ENCODE measurements at regions not wholly inside any gene's neighbourhood (a gene's known extent, or its start where the extent isn't known, plus 50 kb on each side); places are given as distances from the start of the nearest gene placed in this dataset.

DNA sequence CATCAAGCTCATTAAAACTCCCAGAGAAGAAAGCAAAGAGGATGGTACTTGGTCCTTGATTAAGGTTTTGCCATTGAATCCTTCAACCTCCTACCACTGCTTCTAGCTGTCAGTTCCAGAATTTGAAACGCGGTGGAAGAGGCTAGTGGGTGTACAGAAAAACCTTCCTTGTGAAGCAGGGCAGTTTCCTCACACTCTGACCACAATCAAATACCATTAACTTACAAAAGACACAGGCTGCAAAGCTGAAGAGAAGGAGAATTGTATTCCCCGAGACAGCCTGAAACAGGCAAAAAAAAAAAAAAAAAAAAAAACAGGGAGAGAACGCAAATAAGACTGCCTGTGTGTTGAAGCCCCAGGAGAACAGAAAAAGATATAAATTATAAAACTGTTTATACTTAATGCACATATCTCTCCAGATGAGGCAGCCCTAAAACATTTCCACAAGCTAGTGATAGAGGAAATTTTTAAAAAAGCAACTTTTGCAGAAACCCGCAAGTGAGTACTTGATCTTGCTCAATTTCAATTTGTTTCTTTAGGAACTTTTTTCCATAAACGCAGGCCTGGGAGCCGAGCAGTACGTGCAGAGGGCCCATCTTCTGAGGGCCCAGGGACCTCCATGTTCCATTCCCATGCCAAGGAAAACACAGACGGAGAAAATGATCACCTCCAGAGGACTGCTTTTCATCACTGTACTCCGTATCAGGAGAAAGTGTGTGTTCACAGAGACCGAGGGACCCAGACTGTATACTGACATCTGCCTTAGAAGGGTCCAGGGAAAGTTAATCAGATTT is 218.7 kb upstream of the BLID start:
- no peak for DNase-seq (ENCODE audit: low read depth)
- no peak overlapping the region for H3K4me3 ChIP-seq (ENCODE audit: low read depth, low read length)

DNA sequence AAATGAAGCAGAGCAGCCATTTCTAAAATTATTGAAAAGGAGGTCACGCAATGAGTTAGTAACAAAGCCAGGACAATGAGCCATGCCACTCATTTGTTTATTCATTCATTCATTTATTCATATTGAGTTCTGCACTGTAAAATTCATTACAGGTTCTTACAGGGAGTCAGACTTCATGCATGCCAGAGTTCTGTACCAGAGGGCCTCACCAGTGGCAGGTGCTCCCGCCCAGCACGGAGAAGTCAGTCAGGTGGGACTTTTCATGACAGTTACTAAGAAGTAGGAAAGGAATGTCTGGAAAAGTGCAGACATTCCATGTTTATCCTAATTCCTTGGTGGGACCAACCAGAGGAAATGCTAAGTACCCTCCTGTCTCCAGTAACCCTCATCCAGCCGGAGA is 217.5 kb upstream of the BLID start:
- no peak overlapping the region for H3K4me3 ChIP-seq (ENCODE audit: low read depth, low read length)
- no peak for DNase-seq (ENCODE audit: low read depth)

DNA sequence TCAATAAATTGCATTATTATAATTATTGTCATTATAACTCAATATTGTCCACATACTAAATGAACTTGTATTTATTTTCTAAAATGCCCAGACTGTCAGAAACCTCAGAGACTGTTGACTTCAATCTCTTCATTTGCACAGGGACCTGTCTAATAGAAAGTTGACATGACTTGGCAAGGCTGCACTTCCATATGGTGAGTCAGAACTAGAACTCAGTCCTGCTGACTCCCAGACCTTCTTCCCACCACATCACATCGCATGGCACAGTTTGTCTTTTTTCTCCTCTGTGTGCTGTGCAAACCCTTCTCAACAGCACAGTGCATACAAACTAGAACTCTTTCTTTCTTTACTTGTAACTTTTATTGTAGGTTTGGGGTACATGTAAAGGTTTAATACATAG is 215.1 kb upstream of the BLID start:
- no peak for DNase-seq (ENCODE audit: low read depth)
- no peak overlapping the region for H3K4me3 ChIP-seq (ENCODE audit: low read depth, low read length)

DNA sequence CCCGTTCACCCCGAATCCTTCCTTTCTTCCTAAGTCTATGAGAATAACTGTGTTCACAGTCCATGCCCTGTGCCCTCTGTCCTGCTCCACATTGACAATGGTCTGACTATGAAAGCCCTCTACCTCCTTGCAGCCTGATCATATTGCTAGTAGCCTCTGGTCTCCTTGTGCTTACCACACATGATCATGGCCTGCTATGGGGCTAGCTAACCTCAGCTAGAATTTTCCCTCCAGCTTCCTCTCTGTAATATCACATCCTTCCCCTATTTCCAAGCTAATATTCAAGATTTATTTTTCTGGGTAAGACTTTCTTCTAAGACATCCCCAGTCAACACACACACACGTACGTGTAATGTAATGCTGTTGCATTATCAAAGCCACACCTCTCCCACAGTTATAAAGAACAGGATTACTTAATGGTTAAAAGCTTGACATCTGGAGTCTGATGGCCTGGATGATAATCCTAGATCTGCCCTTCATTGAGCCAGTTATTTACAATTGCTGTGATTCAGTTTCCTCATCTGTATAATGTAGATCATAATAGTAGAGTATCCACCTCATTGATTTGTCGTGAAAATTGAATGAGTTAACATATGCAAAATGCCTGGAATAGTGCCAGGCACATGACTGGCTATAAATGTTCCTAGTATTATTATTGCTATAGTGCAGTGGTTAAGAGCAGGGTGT is 214.4 kb upstream of the BLID start:
- no peak for DNase-seq (ENCODE audit: low read depth)
- no peak overlapping the region for H3K4me3 ChIP-seq (ENCODE audit: low read depth, low read length)

DNA sequence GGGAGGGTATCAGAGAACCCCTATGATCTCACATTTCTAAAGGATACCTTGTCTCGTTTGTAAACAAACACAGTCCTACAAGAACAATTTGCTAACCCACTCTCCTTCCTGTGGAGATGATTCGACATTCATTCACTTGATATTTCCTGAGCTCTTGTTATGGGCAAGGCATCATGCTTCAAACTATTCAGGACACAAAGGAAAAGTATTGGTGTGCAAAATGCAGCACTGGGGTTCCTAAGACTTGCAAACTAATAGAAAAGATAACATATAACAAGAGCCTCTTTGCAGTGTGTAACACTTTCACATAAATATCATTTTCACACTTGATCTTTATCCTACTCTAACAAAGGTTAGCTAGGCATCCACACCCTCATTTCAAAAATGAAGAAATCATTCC is 211.5 kb upstream of the BLID start:
- H3K4me3 ChIP-seq (ENCODE audit: low read depth, low read length) = no peak overlapping the region
- no peak for DNase-seq (ENCODE audit: low read depth)

DNA sequence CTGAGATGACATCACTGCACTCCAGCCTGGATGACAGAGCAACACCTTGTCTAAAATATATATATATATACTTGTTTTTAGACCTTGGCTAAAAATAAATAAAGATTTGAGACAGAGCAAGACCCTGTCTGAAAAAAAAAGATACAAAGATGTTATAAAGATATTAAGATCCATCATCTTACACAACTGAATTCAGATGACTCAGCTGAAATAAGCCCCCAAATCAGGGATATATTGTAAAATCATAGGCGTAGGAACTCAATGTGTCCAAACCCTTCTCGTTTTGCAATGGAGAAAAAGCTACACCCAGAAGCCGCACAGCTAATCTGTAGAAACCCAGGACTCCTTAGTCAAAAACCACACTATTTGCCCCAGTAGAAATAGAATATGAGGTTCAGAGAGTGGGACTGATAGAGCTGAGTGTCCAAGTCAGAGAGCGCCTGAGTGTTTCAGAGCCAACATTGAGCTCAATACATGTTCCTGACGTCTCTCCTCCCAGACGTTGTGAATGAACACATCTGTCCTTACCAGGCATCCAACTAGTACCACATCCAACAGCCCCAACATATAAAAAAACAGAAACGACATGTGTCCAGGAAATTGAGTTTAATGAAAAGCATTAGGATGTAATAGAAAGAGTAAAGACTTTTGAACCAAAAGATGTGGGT is 207.9 kb upstream of the BLID start:
- no peak for DNase-seq (ENCODE audit: low read depth)
- no peak overlapping the region for H3K4me3 ChIP-seq (ENCODE audit: low read depth, low read length)

DNA sequence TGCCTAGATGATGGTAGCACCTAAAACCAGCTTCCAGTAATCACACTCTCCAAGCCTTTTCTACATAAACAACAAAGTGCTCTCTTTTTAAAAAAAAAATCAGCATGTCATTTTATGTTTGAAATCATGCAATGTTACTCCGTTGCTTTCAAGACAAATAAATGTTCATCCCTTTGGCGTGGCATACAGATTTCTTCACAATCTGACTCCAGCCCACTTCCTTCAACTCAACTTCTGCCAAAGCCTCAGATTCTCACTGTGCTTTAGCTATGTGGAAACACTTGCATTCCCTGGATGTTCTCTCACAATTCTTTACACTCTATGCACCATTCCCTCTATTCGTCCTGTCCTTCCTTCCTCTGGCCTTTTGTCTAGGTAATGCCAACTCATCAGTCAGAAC is 206.3 kb upstream of the BLID start:
- H3K4me3 ChIP-seq (ENCODE audit: low read depth, low read length) = no peak overlapping the region
- no peak for DNase-seq (ENCODE audit: low read depth)

DNA sequence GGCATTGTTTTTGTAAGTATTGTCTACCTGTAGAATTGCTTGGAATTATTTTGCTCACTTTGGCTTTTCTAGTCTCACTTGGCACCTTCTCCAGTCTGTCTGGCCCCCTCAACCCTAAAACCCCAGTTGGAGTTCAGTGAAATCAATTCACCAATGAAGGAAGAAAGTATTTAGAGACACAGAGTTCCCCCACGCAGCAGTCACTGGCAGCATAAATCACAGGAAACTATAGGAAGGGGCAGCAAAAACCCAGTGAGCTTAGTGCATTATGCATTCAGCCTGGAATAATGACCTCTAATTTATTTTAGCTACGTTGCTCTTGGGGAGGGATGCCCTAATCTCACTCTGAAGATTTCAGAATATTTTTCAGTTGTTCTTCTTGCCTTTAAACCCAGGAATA is 204.7 kb upstream of the BLID start:
- no peak overlapping the region for H3K4me3 ChIP-seq (ENCODE audit: low read depth, low read length)
- DNase-seq (ENCODE audit: low read depth) = no peak

DNA sequence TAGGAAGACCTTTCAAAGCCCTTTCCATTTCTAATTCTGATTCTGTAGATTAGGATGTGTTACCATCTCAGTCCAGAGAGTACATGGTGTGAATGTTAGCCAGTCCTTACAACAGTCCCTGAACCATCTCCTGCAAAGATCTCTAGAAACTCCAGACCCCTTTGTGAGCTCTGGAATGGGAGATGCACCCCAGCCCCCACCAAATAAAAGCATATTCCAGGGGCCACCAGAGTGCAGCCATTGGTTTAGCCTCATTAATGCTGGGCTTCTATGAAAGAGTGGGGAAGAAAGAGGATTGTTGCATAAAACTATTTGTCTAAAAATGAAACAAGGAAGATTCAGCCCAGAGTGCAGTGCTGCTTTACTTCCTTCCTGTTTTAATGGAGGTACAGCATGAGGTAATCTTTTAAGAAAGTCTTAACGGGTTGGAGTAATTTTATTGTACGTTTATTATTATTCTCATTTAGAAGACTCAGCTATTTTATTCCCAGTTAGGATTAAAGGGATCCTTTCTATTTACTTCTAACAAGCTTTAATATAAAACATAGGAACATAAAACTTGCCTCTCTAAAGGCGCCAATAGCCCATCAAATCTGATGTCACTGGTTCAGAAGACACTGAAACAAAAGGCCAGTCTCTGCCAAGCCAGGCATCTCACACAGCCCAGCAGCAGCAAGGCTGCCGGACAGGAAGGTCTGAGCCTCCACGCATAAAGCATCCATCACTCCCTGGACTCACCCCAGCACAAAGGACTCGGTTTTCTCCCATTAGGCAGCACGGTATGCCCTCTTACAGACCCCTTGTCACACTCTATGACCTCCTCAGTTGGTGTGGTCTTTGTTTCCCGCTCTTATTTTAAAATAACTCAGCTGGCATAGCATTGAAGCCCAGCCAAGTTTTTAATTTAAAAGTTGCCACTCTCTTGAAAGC is 203.9 kb upstream of the BLID start:
- no peak for DNase-seq (ENCODE audit: low read depth)
- no peak overlapping the region for H3K4me3 ChIP-seq (ENCODE audit: low read depth, low read length)

DNA sequence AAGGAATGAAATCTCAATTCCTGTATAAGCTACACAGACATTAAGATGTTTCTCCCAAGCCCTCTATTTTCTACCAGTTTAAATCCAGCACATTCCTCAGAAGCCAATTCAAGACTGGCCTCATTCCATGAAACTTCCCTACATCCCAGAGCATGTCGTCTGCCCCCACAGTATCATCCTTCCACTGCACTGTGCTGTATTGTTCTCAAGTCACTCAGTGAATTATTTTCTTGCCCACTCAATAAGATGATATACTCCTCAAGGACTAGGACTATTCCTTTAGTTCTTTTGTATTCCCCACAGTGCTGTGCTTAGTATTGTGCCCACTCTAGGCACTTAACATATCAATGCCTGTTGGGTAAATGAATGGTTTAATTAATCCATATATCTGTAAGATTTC is 203.1 kb upstream of the BLID start:
- no peak for DNase-seq (ENCODE audit: low read depth)
- H3K4me3 ChIP-seq (ENCODE audit: low read depth, low read length) = no peak overlapping the region

DNA sequence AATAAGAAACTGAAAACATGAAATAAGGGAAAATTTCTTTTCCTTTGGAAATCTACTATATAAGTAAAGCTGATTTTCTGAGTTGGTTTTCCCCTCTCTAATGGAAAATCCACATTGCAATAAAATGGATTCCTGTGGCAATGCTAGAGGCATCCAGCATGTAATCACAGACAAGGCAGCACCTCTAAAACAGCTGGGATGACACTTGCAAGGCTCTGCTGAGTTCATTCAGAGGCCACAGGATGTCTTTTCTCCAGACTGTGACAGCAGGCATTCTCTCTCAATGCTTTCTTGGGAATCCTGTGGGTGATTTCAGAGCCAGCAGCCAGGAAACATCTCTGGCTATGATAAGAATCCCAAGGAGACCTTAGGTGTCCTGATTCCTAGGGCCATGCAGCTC is 201.3 kb upstream of the BLID start:
- DNase-seq (ENCODE audit: low read depth) = no peak
- H3K4me3 ChIP-seq (ENCODE audit: low read depth, low read length) = no peak overlapping the region

DNA sequence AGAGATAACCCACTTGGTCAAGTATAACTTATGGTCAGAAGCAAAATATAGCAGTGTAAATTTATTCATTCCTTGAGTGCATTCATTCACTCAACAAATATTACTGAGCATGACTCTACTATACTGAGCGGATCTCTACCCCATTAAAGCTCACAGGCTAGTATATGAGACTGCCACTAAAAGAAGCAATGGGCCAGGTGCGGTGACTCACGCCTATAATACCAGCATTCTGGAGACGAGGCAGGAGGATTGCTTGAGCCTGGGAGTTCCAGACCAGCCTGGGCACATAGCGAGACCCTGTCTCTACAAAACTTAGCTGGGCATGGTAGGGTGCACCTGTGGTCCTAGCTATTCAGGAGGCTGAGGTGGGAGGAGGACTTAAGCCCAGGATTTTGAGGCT is 197.6 kb upstream of the BLID start:
- no peak overlapping the region for H3K4me3 ChIP-seq (ENCODE audit: low read depth, low read length)
- no peak for DNase-seq (ENCODE audit: low read depth)

DNA sequence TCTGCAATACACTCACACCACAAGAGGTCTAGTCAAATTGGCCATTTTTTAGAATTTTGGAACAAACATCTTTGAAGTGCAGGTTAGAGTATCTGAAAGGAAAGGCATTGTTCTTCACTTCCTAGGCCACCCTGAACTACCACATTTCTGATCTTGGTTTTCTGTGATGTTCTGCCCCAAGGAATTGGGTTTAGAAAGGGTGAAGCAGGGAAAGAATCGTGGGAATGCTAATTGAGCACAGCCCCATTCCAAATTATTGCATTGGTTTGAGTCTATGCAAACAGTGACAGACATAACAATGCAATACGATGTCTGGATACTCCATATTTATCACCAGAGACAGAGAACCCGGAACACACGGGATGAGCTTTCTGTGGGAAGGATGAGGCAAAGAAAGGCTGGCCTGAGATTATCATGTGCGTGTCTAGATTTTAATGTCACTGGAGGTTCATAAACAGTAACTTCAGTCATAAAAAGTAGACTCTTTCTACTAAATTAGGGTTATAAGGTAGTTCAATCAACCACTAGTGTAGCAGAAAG is 195.3 kb upstream of the BLID start:
- no peak overlapping the region for H3K4me3 ChIP-seq (ENCODE audit: low read depth, low read length)
- no peak for DNase-seq (ENCODE audit: low read depth)

DNA sequence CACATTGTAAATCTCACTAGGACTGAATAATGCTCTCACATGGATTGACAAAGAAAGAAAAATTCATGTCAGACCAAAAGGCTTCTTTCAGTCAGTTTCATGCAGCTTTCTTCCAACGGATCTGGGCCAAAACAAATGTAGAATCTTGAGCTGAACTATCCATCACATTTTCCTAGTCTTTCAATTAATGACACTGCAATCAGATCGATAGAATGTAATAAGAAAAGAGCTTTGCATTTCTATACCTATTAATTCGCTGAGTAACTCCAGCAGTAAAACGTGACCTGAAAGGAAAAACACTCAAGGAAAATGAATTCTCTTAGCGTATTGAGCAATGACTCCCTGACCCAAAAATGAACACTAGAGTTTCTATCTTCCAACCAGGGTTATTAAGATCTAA is 194.8 kb upstream of the BLID start:
- H3K4me3 ChIP-seq (ENCODE audit: low read depth, low read length) = no peak overlapping the region
- DNase-seq (ENCODE audit: low read depth) = no peak

DNA sequence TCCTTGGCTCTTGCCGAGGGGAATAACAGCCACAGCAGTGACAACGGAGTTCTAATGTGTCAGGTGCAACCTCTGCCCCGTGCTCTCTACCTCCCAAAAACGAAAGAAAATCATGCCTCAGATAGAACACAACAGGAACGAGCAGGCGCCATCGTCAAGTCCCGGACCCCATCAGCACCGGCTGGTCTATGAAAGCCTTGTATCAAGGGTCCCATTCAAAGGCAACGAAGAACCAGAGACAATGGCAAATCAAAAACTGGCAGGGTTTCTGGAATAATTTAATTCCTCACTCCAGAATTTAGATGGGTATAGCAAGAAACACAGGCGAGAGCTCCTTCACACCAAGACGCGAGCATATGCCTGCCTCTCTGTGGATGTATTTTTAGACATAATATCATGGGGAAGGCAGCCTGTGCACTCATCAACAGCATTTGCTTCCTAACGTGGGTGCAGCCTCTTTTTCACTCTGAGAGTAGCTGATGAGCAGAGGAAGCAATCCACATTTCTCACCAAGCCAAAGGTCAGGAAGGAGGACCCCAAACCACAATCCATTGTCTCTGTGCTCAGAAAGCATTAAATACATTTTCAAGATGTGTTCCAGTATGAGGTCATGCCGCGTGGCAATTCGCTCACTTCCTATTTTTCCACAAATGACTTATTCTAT is 193.4 kb upstream of the BLID start:
- DNase-seq (ENCODE audit: low read depth) = no peak
- no peak overlapping the region for H3K4me3 ChIP-seq (ENCODE audit: low read depth, low read length)

DNA sequence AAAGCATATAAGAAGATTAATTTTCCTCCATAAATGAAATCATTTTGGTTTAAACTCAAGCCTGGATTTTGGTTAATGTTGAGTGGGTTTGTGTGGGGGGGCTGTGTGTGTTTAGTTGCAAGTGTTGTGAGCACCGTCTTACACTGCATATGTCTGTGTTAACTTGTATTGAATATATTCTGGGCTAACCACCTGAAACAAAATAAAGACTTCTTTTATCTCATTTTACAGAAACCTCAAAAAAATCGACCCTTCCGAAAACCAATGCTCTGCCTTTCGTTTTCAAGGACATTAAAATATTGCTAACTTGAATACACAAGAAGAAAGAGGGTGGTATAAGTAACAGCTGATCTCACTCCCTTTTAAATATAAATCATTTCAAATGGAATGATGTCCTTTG is 192.2 kb upstream of the BLID start:
- no peak for DNase-seq (ENCODE audit: low read depth)
- H3K4me3 ChIP-seq (ENCODE audit: low read depth, low read length) = no peak overlapping the region

DNA sequence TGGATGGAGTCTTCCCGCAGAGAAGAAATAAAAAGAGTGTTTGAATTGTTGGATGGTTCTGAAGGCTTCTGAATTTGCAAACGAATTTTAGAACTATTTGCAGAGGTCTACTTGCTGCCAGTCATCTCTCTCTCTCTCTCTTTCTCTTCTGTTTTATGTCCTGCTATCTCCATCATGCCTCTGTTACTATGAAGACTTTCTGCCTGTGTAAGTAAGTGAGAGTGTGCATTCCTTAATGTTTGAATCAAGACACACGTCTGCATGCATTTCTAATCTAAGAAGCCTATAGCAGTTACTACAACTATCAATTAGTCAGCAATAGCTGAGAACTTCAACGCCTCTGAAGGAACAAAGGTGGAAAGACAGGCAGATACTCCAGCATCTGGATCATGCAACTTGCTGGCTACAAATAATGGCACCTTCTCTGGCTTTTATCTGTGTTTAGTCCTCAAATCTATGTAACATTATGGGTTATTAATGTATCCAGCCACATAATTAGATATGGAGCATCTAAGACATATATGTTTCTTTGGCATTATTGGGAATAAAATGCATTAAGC is 191.5 kb upstream of the BLID start:
- H3K4me3 ChIP-seq (ENCODE audit: low read depth, low read length) = no peak overlapping the region
- DNase-seq (ENCODE audit: low read depth) = no peak

DNA sequence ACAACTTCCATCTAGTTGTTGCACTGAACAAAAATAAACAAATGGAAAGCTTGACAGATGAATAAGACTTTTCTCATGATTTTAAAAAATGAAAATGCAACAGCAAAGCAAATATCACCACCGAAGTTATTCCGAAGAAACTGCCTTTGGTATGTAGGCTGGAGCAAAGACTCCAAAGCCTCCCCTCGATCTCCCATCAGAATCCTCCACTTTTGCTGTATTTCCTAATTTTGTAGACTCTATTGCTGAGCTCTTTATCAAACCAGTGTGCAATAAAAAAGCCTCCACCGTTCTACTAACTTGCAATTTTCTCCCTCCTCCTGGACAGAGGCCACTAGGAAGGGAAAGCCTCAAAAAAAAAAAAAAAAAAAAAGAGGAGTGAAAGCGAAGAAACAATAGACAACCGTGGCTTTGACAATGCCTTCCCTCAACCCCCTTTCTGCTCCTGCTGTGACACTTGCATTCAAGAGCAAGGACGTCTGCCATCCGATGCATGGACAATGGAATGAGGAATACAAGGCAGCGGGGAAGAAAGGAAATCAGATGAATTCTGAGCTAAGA is 190.9 kb upstream of the BLID start:
- no peak for DNase-seq (ENCODE audit: low read depth)
- no peak overlapping the region for H3K4me3 ChIP-seq (ENCODE audit: low read depth, low read length)
